ENCODE measurements at regions not wholly inside any gene's neighbourhood (a gene's known extent, or its start where the extent isn't known, plus 50 kb on each side); places are given as distances from the start of the nearest gene placed in this dataset.

- H3K4me2 ChIP-seq (ENCODE audit: low read length), result no peak overlapping the region
- H3K36me3 ChIP-seq (replicated peaks; ENCODE audit: low read depth, low read length), result no peaks in the 10 kb centered on the region
- no peak overlapping the region for H3K27ac ChIP-seq (ENCODE audit: low read length)
- no peak overlapping the region for H2AFZ ChIP-seq (ENCODE audit: low read depth, low read length)
- H3K9ac ChIP-seq (ENCODE audit: low read length), result no peak overlapping the region
- H3K9me3 ChIP-seq (ENCODE audit: insufficient read depth, low read length), result no peaks in the 10 kb centered on the region
- H3K4me1 ChIP-seq (ENCODE audit: low read length), result no peaks in the 10 kb centered on the region
- no peak overlapping the region for H3K4me3 ChIP-seq (ENCODE audit: low read length)
- H3K27me3 ChIP-seq (ENCODE audit: low read depth, low read length), result peaks cover 63% of the 10 kb centered on the region
- H4K20me1 ChIP-seq (ENCODE audit: insufficient read depth, low read length), result no peaks in the 10 kb centered on the region
- TF ChIP-seq CTCF (IDR thresholded peaks at IDR 0.05; ENCODE audit: low read depth, low read length) (no peak), EZH2phosphoT487 (IDR thresholded peaks at IDR 0.05; ENCODE audit: low read depth) (no peak)
- no peaks in the 10 kb centered on the region for H3K79me2 ChIP-seq (ENCODE audit: low read length)
These were observed 128.6 kb upstream of the IQSEC1 start for GRCh38 chr3:13201851-13202250.

GRCh38 chr3:13200946-13201345 is 127.7 kb upstream of the IQSEC1 start:
- no peak overlapping the region for H3K4me2 ChIP-seq (ENCODE audit: low read length)
- H3K36me3 ChIP-seq (replicated peaks; ENCODE audit: low read depth, low read length), result no peaks in the 10 kb centered on the region
- H2AFZ ChIP-seq (ENCODE audit: low read depth, low read length), result no peak overlapping the region
- H3K27me3 ChIP-seq (ENCODE audit: low read depth, low read length), result peaks cover 63% of the 10 kb centered on the region
- TF ChIP-seq CTCF (IDR thresholded peaks at IDR 0.05; ENCODE audit: low read depth, low read length) (peak; percentile 11), EZH2phosphoT487 (IDR thresholded peaks at IDR 0.05; ENCODE audit: low read depth) (no peak)
- H3K4me1 ChIP-seq (ENCODE audit: low read length), result no peaks in the 10 kb centered on the region; the same call in 1 of the 2 replicates
- no peaks in the 10 kb centered on the region for H4K20me1 ChIP-seq (ENCODE audit: insufficient read depth, low read length)
- H3K27ac ChIP-seq (ENCODE audit: low read length), result no peak overlapping the region
- no peaks in the 10 kb centered on the region for H3K79me2 ChIP-seq (ENCODE audit: low read length)
- H3K9me3 ChIP-seq (ENCODE audit: insufficient read depth, low read length), result no peaks in the 10 kb centered on the region
- no peak overlapping the region for H3K4me3 ChIP-seq (ENCODE audit: low read length)
- H3K9ac ChIP-seq (ENCODE audit: low read length), result no peak overlapping the region

- H3K9me3 ChIP-seq (ENCODE audit: insufficient read depth, low read length), result no peaks in the 10 kb centered on the region
- no peaks in the 10 kb centered on the region for H3K36me3 ChIP-seq (replicated peaks; ENCODE audit: low read depth, low read length)
- no peaks in the 10 kb centered on the region; the same call in 1 of the 2 replicates for H3K4me1 ChIP-seq (ENCODE audit: low read length)
- TF ChIP-seq CTCF (IDR thresholded peaks at IDR 0.05; ENCODE audit: low read depth, low read length) (no peak), EZH2phosphoT487 (IDR thresholded peaks at IDR 0.05; ENCODE audit: low read depth) (no peak)
- no peaks in the 10 kb centered on the region for H4K20me1 ChIP-seq (ENCODE audit: insufficient read depth, low read length)
- peaks cover 63% of the 10 kb centered on the region for H3K27me3 ChIP-seq (ENCODE audit: low read depth, low read length)
- H2AFZ ChIP-seq (ENCODE audit: low read depth, low read length), result no peak overlapping the region
- H3K27ac ChIP-seq (ENCODE audit: low read length), result no peak overlapping the region
- H3K79me2 ChIP-seq (ENCODE audit: low read length), result no peaks in the 10 kb centered on the region
- no peak overlapping the region for H3K4me3 ChIP-seq (ENCODE audit: low read length)
- H3K9ac ChIP-seq (ENCODE audit: low read length), result no peak overlapping the region
- H3K4me2 ChIP-seq (ENCODE audit: low read length), result no peak overlapping the region
These were observed 127.2 kb upstream of the IQSEC1 start for GRCh38 chr3:13200465-13200864.

GRCh38 chr3:13199899-13200451 is 126.7 kb upstream of the IQSEC1 start:
- H3K79me2 ChIP-seq (ENCODE audit: low read length), result no peaks in the 10 kb centered on the region
- no peak overlapping the region for H3K9ac ChIP-seq (ENCODE audit: low read length)
- TF ChIP-seq CTCF (IDR thresholded peaks at IDR 0.05; ENCODE audit: low read depth, low read length), result no peak

More at GRCh38 chr3:13199899-13200451, 126.7 kb upstream of the IQSEC1 start:
- Histone ChIP-seq H3K36me3 (replicated peaks; ENCODE audit: low read depth, low read length) (no peaks in the 10 kb centered on the region), H3K9me3 (ENCODE audit: insufficient read depth, low read length) (no peaks in the 10 kb centered on the region), H4K20me1 (ENCODE audit: insufficient read depth, low read length) (no peaks in the 10 kb centered on the region), H3K4me3 (ENCODE audit: low read length) (no peak overlapping the region), H3K27ac (ENCODE audit: low read length) (no peak overlapping the region), H3K4me2 (ENCODE audit: low read length) (no peak overlapping the region), H3K27me3 (ENCODE audit: low read depth, low read length) (peaks cover 67% of the 10 kb centered on the region), H2AFZ (ENCODE audit: low read depth, low read length) (no peak overlapping the region), H3K4me1 (ENCODE audit: low read length) (no peaks in the 10 kb centered on the region; the same call in 1 of the 2 replicates)
